Upper lobe of left lung (tissue), 6 donors: ENCODE measurements at regions not wholly inside any gene's neighbourhood (a gene's known extent, or its start where the extent isn't known, plus 50 kb on each side); places are given as distances from the start of the nearest gene placed in this dataset.

Experiments used
- ATAC-seq, 2 donors: fragments of 200-7000 bp; cut with Tn5 transposase; one replicate each; pipeline ENCODE4 v1.9.1; 2022; ENCODE audit warnings: mild to moderate bottlenecking in 2 of 2, moderate library complexity in 2 of 2; ENCODE audit not compliant: low FRiP score in 2 of 2
- DNase-seq, 2 donors: peaks; one replicate each; pipeline ENCODE4 v3.0.0-alpha.2; 2019 to 2020
- H3K27ac ChIP-seq, 4 donors: fragments of 200-600 bp; sonication (generic); one replicate each; pipeline ENCODE4 v1.5.1; 2016 to 2019
- H3K27me3 ChIP-seq, 4 donors: fragments of 200-600 bp; sonication (generic); one replicate each; pipeline ENCODE4 v1.5.1; 2017 to 2019
- H3K36me3 ChIP-seq, 4 donors: fragments of 200-600 bp; sonication (generic); one replicate each; pipeline ENCODE4 v1.5.1; 2016 to 2019
- H3K4me1 ChIP-seq, 4 donors: fragments of 200-600 bp; sonication (generic); one replicate each; pipeline ENCODE4 v1.5.1; 2018 to 2019
- H3K4me3 ChIP-seq, 4 donors: fragments of 200-600 bp; sonication (generic); one replicate each; pipeline ENCODE4 v1.5.1; 2017 to 2019; ENCODE audit warnings: mild to moderate bottlenecking in 2 of 4, moderate library complexity in 1 of 4
- H3K9me3 ChIP-seq, 4 donors: fragments of 200-600 bp; sonication (generic); one replicate each; pipeline ENCODE4 v1.5.1; 2018 to 2019
- CTCF ChIP-seq, 6 experiments: fragments of 450-650 bp in 4 of 6; fragments of 200-600 bp in 2 of 6; sonication (generic) in 2 of 6; IDR thresholded peaks; one replicate each; pipeline ENCODE4 v1.5.1; 2016 to 2019; ENCODE audit warnings: antibody characterized with exemption in 6 of 6
- EP300 ChIP-seq, 4 donors: sonication (generic); formaldehyde crosslinking; IDR thresholded peaks; one replicate each; pipeline ENCODE4 v1.5.1; 2017; ENCODE audit warnings: antibody characterized with exemption in 4 of 4, control low read depth in 2 of 4
- POLR2A ChIP-seq, 4 donors: fragments of 450-650 bp; IDR thresholded peaks; one replicate each; pipeline ENCODE4 v1.5.1; 2016 to 2017; ENCODE audit warnings: antibody characterized with exemption in 4 of 4, mild to moderate bottlenecking in 2 of 4
- POLR2AphosphoS5 ChIP-seq, 2 donors: sonication (generic); formaldehyde crosslinking; IDR thresholded peaks; one replicate each; pipeline ENCODE4 v1.5.1; 2017; ENCODE audit warnings: antibody characterized with exemption in 2 of 2
- WGBS, 2 donors: methylation state at CpG; one replicate each; pipeline ENCODE4 v1.1.5; 2017 to 2018; 5-methylcytosine and 5-hydroxymethylcytosine counted together
- donor health status: DM: no; HTN: no; CAD: no; lungs with moderate emphysema.
- donor health status: DM: no; HTN: yes; CAD: no; lungs with severe emphysema.

GRCh38 chr5:84578226-84578625 is 193.5 kb upstream of the EDIL3 start:
- TF ChIP-seq EP300 (IDR thresholded peaks at IDR 0.05) (no peak), POLR2AphosphoS5 (IDR thresholded peaks at IDR 0.05) (no peak), CTCF (IDR thresholded peaks at IDR 0.05) (no peak), POLR2A (IDR thresholded peaks at IDR 0.05) (no peak)
- no peaks in the 10 kb centered on the region for H3K4me1 ChIP-seq
- DNase-seq (no peak), ATAC-seq (no peak)
- no peaks in the 10 kb centered on the region for H3K36me3 ChIP-seq
- no peaks in the 10 kb centered on the region for H3K9me3 ChIP-seq
- H3K27ac ChIP-seq = no peak overlapping the region
- 84 to 91% methylated on average over 5 of the region's 5 CpGs for WGBS, 2 donors
- H3K4me3 ChIP-seq = no peak overlapping the region
- no peaks in the 10 kb centered on the region for H3K27me3 ChIP-seq

GRCh38 chr5:84573017-84573712 is 188.5 kb upstream of the EDIL3 start:
- DNase-seq = no peak

GRCh38 chr5:84569307-84569706 is 184.6 kb upstream of the EDIL3 start:
- no peak overlapping the region for H3K4me3 ChIP-seq
- no peaks in the 10 kb centered on the region for H3K4me1 ChIP-seq
- H3K36me3 ChIP-seq = no peaks in the 10 kb centered on the region
- H3K27me3 ChIP-seq = no peaks in the 10 kb centered on the region
- no peak for ATAC-seq
- TF ChIP-seq CTCF (IDR thresholded peaks at IDR 0.05) = no peak
- no peak for TF ChIP-seq POLR2AphosphoS5 (IDR thresholded peaks at IDR 0.05)
- TF ChIP-seq EP300 (IDR thresholded peaks at IDR 0.05) = no peak
- TF ChIP-seq POLR2A (IDR thresholded peaks at IDR 0.05) = no peak
- DNase-seq = no peak
- 96 to 97% methylated on average over 1 of the region's 1 CpG for WGBS, 2 donors
- no peaks in the 10 kb centered on the region for H3K9me3 ChIP-seq
- no peak overlapping the region for H3K27ac ChIP-seq

More at GRCh38 chr5:84573017-84573712, 188.5 kb upstream of the EDIL3 start:
- no peak for TF ChIP-seq POLR2A (IDR thresholded peaks at IDR 0.05)
- no peak for TF ChIP-seq EP300 (IDR thresholded peaks at IDR 0.05)
- TF ChIP-seq CTCF (IDR thresholded peaks at IDR 0.05) = no peak
- TF ChIP-seq POLR2AphosphoS5 (IDR thresholded peaks at IDR 0.05) = no peak
- no peak overlapping the region for H3K4me3 ChIP-seq
- H3K27me3 ChIP-seq = no peaks in the 10 kb centered on the region
- no peak overlapping the region for H3K27ac ChIP-seq
- no peak for ATAC-seq
- no peaks in the 10 kb centered on the region for H3K9me3 ChIP-seq
- no peaks in the 10 kb centered on the region for H3K4me1 ChIP-seq
- H3K36me3 ChIP-seq = no peaks in the 10 kb centered on the region
- WGBS, 2 donors = 91 to 92% methylated on average over 3 of the region's 3 CpGs

- Histone ChIP-seq H3K36me3 (no peaks in the 10 kb centered on the region), H3K27me3 (no peaks in the 10 kb centered on the region), H3K27ac (no peak overlapping the region), H3K4me1 (no peaks in the 10 kb centered on the region), H3K9me3 (no peaks in the 10 kb centered on the region), H3K4me3 (no peak overlapping the region)
- TF ChIP-seq POLR2AphosphoS5 (IDR thresholded peaks at IDR 0.05) = no peak
- no peak for DNase-seq
- ATAC-seq = no peak
- WGBS, 2 donors = 80 to 83% methylated on average over 1 of the region's 1 CpG
These were observed 183.5 kb upstream of the EDIL3 start for GRCh38 chr5:84568171-84568570.

GRCh38 chr5:84565866-84566265 is 181.2 kb upstream of the EDIL3 start:
- TF ChIP-seq POLR2AphosphoS5 (IDR thresholded peaks at IDR 0.05) (no peak), POLR2A (IDR thresholded peaks at IDR 0.05) (no peak), CTCF (IDR thresholded peaks at IDR 0.05) (no peak), EP300 (IDR thresholded peaks at IDR 0.05) (no peak)
- Histone ChIP-seq H3K9me3 (no peaks in the 10 kb centered on the region), H3K4me3 (no peak overlapping the region), H3K27me3 (no peaks in the 10 kb centered on the region), H3K36me3 (no peaks in the 10 kb centered on the region), H3K27ac (no peak overlapping the region), H3K4me1 (no peaks in the 10 kb centered on the region)
- no peak for DNase-seq
- 80 to 83% methylated on average over 1 of the region's 1 CpG for WGBS, 2 donors
- ATAC-seq = no peak
